DND-41 (cell line): ENCODE measurements at regions not wholly inside any gene's neighbourhood (a gene's known extent, or its start where the extent isn't known, plus 50 kb on each side); places are given as distances from the start of the nearest gene placed in this dataset.

ENCODE experiments used
- ATAC-seq: fragments of 200-7000 bp; cut with Tn5 transposase; 3 replicates; pipeline ENCODE4 v1.9.1; 2021; ENCODE audit warnings: low read depth; ENCODE audit not compliant: insufficient read depth
- DNase-seq: peaks from one replicate; pipeline ENCODE4 v3.0.0-alpha.2; 2020
- H2AFZ ChIP-seq: 2 replicates; pipeline ENCODE4 v1.6.0; 2012; ENCODE audit warnings: low read depth, low read length
- H3K27ac ChIP-seq: 2 replicates; pipeline ENCODE4 v1.5.1; 2012; ENCODE audit warnings: low read length, inconsistent platforms
- H3K27me3 ChIP-seq: fragments of 200-600 bp; sonication (generic); 2 replicates; pipeline ENCODE4 v1.6.0; 2012; ENCODE audit warnings: low read length, mild to moderate bottlenecking, inconsistent platforms; ENCODE audit not compliant: insufficient read depth, poor library complexity
- H3K36me3 ChIP-seq: 2 replicates; pipeline ENCODE4 v1.5.1; 2012; ENCODE audit warnings: low read length, inconsistent platforms; ENCODE audit not compliant: insufficient read depth
- H3K4me1 ChIP-seq: 2 replicates; pipeline ENCODE4 v1.5.1; 2012; ENCODE audit warnings: mild to moderate bottlenecking, low read length; ENCODE audit not compliant: insufficient read depth
- H3K4me2 ChIP-seq: 2 replicates; pipeline ENCODE4 v1.6.0; 2012; ENCODE audit warnings: mild to moderate bottlenecking, moderate library complexity, low read length, inconsistent platforms; ENCODE audit not compliant: insufficient read depth
- H3K4me3 ChIP-seq, 2 experiments: fragments of 200-600 bp in 1 of 2; shearing (Covaris generic) in 1 of 2; 2 replicates each; pipeline ENCODE4 v1.5.1; 2012 to 2016; ENCODE audit warnings: inconsistent platforms in 2 of 2, low read length in 2 of 2, mild to moderate bottlenecking in 2 of 2, low read depth in 1 of 2, moderate library complexity in 1 of 2
- H3K79me2 ChIP-seq: 2 replicates; pipeline ENCODE4 v1.6.0; 2012; ENCODE audit warnings: low read length, inconsistent platforms; ENCODE audit not compliant: insufficient read depth
- H3K9ac ChIP-seq: 2 replicates; pipeline ENCODE4 v1.6.0; 2012; ENCODE audit warnings: low read depth, mild to moderate bottlenecking, inconsistent platforms, low read length, moderate library complexity
- H3K9me3 ChIP-seq: 2 replicates; pipeline ENCODE4 v1.5.1; 2012; ENCODE audit warnings: low read length, moderate library complexity, mild to moderate bottlenecking, inconsistent platforms; ENCODE audit not compliant: insufficient read depth, severe bottlenecking
- H4K20me1 ChIP-seq: 2 replicates; pipeline ENCODE4 v1.6.0; 2012; ENCODE audit warnings: low read length; ENCODE audit not compliant: insufficient read depth
- CTCF ChIP-seq: IDR thresholded peaks from 2 replicates; pipeline ENCODE4 v1.5.1; 2012; ENCODE audit warnings: borderline replicate concordance, low read length, moderate library complexity, mild to moderate bottlenecking; ENCODE audit not compliant: poor library complexity, severe bottlenecking; ENCODE audit errors: extremely low read depth
- EZH2 ChIP-seq: IDR thresholded peaks from 3 replicates; pipeline ENCODE4 v1.6.1; 2012; ENCODE audit warnings: borderline replicate concordance, low read depth, mild to moderate bottlenecking, moderate library complexity, low read length, inconsistent platforms; ENCODE audit not compliant: severe bottlenecking

GRCh38 chr2:142544173-142544572 lies 333.3 kb upstream of the KYNU start:
- Histone ChIP-seq H3K79me2 (no peaks in the 10 kb centered on the region), H4K20me1 (no peaks in the 10 kb centered on the region), H3K4me3 (no peak overlapping the region), H3K9ac (no peak overlapping the region), H3K9me3 (no peaks in the 10 kb centered on the region), H2AFZ (no peak overlapping the region), H3K4me1 (no peaks in the 10 kb centered on the region), H3K4me2 (no peak overlapping the region), H3K27ac (no peak overlapping the region), H3K36me3 (no peaks in the 10 kb centered on the region), H3K27me3 (peaks cover 2% of the 10 kb centered on the region)
- no peak for TF ChIP-seq CTCF
- TF ChIP-seq EZH2, result no peak
- DNase-seq (no peak), ATAC-seq (no peak)

GRCh38 chr2:142542431-142542910 lies 335.0 kb upstream of the KYNU start:
- no peak overlapping the region for H2AFZ ChIP-seq
- H3K4me3 ChIP-seq, result no peak overlapping the region
- no peak for TF ChIP-seq EZH2
- TF ChIP-seq CTCF, result no peak
- H3K27ac ChIP-seq, result no peak overlapping the region
- no peak overlapping the region for H3K4me2 ChIP-seq
- H3K36me3 ChIP-seq, result no peaks in the 10 kb centered on the region
- no peaks in the 10 kb centered on the region for H3K9me3 ChIP-seq
- DNase-seq (no peak), ATAC-seq (no peak)
- no peak overlapping the region for H3K9ac ChIP-seq
- H3K27me3 ChIP-seq, result peaks cover 2% of the 10 kb centered on the region
- no peaks in the 10 kb centered on the region for H4K20me1 ChIP-seq
- H3K79me2 ChIP-seq, result no peaks in the 10 kb centered on the region
- no peaks in the 10 kb centered on the region for H3K4me1 ChIP-seq

GRCh38 chr2:142536966-142537365 lies 340.5 kb upstream of the KYNU start:
- H3K4me2 ChIP-seq, result no peak overlapping the region
- no peaks in the 10 kb centered on the region for H3K79me2 ChIP-seq
- no peaks in the 10 kb centered on the region for H3K27me3 ChIP-seq
- H3K9ac ChIP-seq, result no peak overlapping the region
- no peaks in the 10 kb centered on the region for H4K20me1 ChIP-seq
- no peak for TF ChIP-seq CTCF
- no peak for TF ChIP-seq EZH2
- no peak overlapping the region for H3K27ac ChIP-seq
- no peak for ATAC-seq
- H3K4me1 ChIP-seq, result no peaks in the 10 kb centered on the region
- H3K36me3 ChIP-seq, result no peaks in the 10 kb centered on the region
- H2AFZ ChIP-seq, result no peak overlapping the region
- no peaks in the 10 kb centered on the region for H3K9me3 ChIP-seq
- DNase-seq, result no peak
- no peak overlapping the region for H3K4me3 ChIP-seq

- no peak for ATAC-seq
Measured at GRCh38 chr2:142536492-142536891, 341.0 kb upstream of the KYNU start.

More at GRCh38 chr2:142536492-142536891, 341.0 kb upstream of the KYNU start:
- no peaks in the 10 kb centered on the region for H3K4me1 ChIP-seq
- no peak overlapping the region for H3K4me2 ChIP-seq
- TF ChIP-seq CTCF (no peak), EZH2 (no peak)
- no peak for DNase-seq
- no peak overlapping the region for H3K27ac ChIP-seq
- no peaks in the 10 kb centered on the region for H3K79me2 ChIP-seq
- H3K9me3 ChIP-seq, result no peaks in the 10 kb centered on the region
- H4K20me1 ChIP-seq, result no peaks in the 10 kb centered on the region
- H2AFZ ChIP-seq, result no peak overlapping the region
- H3K36me3 ChIP-seq, result no peaks in the 10 kb centered on the region
- no peak overlapping the region for H3K9ac ChIP-seq
- H3K4me3 ChIP-seq, result no peak overlapping the region
- H3K27me3 ChIP-seq, result no peaks in the 10 kb centered on the region
